ENCODE measurements at regions not wholly inside any gene's neighbourhood (a gene's known extent, or its start where the extent isn't known, plus 50 kb on each side); places are given as distances from the start of the nearest gene placed in this dataset.

DNA sequence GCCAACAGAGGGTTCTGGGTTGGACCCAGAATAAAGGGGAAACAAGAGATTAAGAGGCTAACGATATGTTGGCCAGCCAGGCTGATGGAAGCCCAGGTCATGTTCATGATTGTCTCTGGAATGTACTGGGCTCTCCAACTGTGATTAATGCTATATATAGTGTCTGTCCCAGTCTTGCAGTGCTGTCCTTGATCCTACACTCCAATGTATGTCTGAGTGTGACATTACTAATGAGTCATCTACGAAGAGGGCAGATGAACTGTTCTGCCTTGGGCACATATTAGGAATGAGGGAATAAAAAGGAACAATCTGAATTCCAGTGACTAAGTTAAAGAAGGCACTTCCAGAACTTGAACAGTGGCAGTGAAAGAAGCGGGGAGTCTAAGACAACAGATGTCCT lies 142.1 kb downstream of the PDGFRA start:
- Histone ChIP-seq H3K36me3 (no peaks in the 10 kb centered on the region), H3K27me3 (no peaks in the 10 kb centered on the region), H3K4me3 (no peak overlapping the region), H3K9me3 (no peaks in the 10 kb centered on the region), H3K27ac (no peak overlapping the region), H3K4me1 (no peaks in the 10 kb centered on the region)
- TF ChIP-seq, protein P1, sequence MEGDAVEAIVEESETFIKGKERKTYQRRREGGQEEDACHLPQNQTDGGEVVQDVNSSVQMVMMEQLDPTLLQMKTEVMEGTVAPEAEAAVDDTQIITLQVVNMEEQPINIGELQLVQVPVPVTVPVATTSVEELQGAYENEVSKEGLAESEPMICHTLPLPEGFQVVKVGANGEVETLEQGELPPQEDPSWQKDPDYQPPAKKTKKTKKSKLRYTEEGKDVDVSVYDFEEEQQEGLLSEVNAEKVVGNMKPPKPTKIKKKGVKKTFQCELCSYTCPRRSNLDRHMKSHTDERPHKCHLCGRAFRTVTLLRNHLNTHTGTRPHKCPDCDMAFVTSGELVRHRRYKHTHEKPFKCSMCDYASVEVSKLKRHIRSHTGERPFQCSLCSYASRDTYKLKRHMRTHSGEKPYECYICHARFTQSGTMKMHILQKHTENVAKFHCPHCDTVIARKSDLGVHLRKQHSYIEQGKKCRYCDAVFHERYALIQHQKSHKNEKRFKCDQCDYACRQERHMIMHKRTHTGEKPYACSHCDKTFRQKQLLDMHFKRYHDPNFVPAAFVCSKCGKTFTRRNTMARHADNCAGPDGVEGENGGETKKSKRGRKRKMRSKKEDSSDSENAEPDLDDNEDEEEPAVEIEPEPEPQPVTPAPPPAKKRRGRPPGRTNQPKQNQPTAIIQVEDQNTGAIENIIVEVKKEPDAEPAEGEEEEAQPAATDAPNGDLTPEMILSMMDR (IDR thresholded peaks at IDR 0.05): no peak
- TF ChIP-seq POLR2A (IDR thresholded peaks at IDR 0.05): no peak
- intact Hi-C loops (cut with DNase I; ENCODE audit: low total_unique reads): no loop called here
- no peak for DNase-seq

DNA sequence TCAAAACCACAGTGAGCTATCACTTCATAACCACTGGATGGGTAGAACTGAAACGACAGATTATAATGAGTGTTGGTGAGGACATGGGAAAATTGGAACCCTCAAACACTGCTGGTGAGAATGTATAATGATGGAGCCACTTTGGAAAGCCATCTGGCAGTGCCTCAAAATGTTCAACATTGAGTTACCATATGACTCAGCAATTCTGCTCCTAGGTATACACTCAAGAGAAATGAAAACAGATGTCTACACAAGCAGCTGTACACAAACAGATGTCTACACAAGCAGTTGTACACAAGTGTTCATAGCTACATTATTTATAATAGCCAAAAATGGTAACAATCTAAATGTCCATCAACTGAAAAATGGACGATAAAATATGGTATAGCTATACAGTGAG lies 143.9 kb downstream of the PDGFRA start:
- Histone ChIP-seq H3K27me3 (no peaks in the 10 kb centered on the region), H3K27ac (no peak overlapping the region), H3K4me1 (no peaks in the 10 kb centered on the region), H3K36me3 (no peaks in the 10 kb centered on the region), H3K9me3 (no peaks in the 10 kb centered on the region), H3K4me3 (no peak overlapping the region)
- DNase-seq: no peak
- TF ChIP-seq, protein P1 (IDR thresholded peaks at IDR 0.05): no peak
- TF ChIP-seq POLR2A (IDR thresholded peaks at IDR 0.05): no peak
- intact Hi-C loops (cut with DNase I; ENCODE audit: low total_unique reads): no loop called here

DNA sequence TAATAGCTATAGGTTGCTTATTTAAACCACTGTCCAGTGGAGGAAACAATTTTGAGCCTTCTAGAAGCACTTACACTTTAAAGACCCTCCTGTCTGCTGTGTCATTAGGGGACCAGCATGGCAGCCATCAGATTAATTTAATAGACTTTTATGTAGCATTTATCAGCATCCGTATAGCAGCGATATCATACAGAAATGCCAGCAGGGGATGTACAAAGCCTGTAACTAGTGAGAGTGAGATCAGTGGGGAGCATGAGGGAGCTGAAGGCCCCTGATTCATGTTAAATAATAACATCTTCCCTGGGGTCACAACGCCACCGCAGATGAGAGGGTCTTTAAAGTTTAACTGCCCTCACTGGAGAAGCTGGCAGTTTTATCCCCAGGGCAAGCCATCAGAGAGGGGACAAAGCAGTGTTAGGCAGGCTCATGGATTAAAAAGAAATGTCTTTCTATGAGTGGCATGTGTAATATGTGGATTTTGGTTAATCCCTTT lies 144.7 kb downstream of the PDGFRA start:
- intact Hi-C loops (cut with DNase I; ENCODE audit: low total_unique reads): no loop called here
- H3K4me1 ChIP-seq: no peaks in the 10 kb centered on the region

DNA sequence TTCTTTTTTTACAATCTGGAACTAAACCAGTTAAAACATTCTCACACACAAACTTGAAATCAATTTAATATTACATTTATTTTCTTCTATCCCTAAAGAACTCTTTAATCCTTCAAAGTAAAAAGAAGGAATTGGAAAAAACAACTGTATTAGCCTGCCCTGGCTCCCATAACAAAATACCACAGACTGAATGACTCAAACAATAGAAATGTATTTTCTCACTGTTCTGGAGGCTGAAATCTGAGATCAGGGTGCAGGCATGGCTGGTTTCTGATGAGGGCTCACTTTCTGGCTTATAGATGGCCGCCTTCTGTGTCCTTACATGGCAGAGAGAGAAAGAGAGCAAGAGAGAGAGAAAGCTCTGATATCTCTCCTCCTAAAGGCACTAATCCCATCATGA lies 149.4 kb downstream of the PDGFRA start:
- Histone ChIP-seq H3K4me1 (no peaks in the 10 kb centered on the region), H3K36me3 (no peaks in the 10 kb centered on the region), H3K4me3 (no peak overlapping the region), H3K27me3 (no peaks in the 10 kb centered on the region), H3K9me3 (no peaks in the 10 kb centered on the region), H3K27ac (no peak overlapping the region)
- TF ChIP-seq, protein P1 (IDR thresholded peaks at IDR 0.05): no peak
- TF ChIP-seq POLR2A (IDR thresholded peaks at IDR 0.05): no peak
- intact Hi-C loops (cut with DNase I; ENCODE audit: low total_unique reads): no loop called here
- DNase-seq: no peak

More for the DNA sequence above, 144.7 kb downstream of the PDGFRA start:
- no peaks in the 10 kb centered on the region for H3K36me3 ChIP-seq
- no peak overlapping the region for H3K27ac ChIP-seq
- H3K27me3 ChIP-seq: no peaks in the 10 kb centered on the region
- no peak overlapping the region for H3K4me3 ChIP-seq
- TF ChIP-seq, protein P1 (IDR thresholded peaks at IDR 0.05): no peak
- TF ChIP-seq POLR2A (IDR thresholded peaks at IDR 0.05): no peak
- no peak for DNase-seq
- H3K9me3 ChIP-seq: no peaks in the 10 kb centered on the region

DNA sequence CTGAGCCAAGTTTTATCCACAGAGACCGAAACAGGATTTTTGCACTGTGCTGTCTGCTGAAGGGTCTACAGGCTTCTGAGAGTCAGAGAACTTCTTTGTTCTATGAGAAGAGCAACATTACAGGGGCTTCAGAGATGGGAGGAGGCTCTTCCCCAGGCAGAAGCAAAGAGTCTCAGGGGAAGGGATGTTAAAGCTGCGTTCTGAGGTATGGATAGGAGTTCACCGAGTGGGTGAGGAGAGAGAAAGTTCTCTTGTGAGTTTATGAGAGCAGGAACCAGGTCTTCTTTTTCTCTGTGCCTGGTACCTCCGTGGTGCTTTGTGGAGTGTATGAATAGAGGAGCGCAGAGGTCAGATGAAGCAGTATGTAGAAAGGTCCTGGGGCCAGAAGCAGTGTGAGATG lies 155.1 kb downstream of the PDGFRA start:
- H3K27me3 ChIP-seq: no peaks in the 10 kb centered on the region
- TF ChIP-seq, protein P1 (IDR thresholded peaks at IDR 0.05): no peak
- no peak for TF ChIP-seq POLR2A (IDR thresholded peaks at IDR 0.05)
- H3K36me3 ChIP-seq: no peaks in the 10 kb centered on the region
- DNase-seq: no peak
- no peak overlapping the region for H3K27ac ChIP-seq
- H3K9me3 ChIP-seq: no peaks in the 10 kb centered on the region
- no peak overlapping the region for H3K4me3 ChIP-seq
- intact Hi-C loops (cut with DNase I; ENCODE audit: low total_unique reads): no loop called here
- H3K4me1 ChIP-seq: no peaks in the 10 kb centered on the region
